Tongue (tissue), 1 donor: ENCODE measurements at regions not wholly inside any gene's neighbourhood (a gene's known extent, or its start where the extent isn't known, plus 50 kb on each side); places are given as distances from the start of the nearest gene placed in this dataset.

Experiments used
- DNase-seq: peaks from one replicate; pipeline ENCODE4 v3.0.0-alpha.2; 2015

- DNase-seq: no peak
Measured at GRCh38 chr9:69955536-69956355, 87.9 kb upstream of the MAMDC2 start.

DNA sequence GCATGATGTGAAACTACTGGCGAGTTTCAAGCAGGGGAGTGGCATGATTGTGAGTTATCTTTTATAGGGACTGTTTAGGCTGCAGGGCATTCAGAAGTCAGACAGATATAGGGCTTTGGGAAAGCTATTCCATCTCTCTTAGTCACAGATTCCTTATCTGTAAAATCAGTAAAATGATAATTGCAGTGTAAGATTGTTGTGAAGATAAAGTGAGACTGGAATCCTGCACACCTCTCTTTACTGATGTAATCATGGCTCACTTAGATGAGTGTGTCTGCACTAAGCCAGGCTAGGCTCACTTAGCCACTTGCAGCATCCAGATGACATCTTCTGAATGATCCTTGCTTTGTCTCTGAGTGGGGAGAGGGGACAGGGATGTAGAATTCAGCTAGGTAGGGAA, 81.8 kb upstream of the MAMDC2 start:
- no peak for DNase-seq

- no peak for DNase-seq
Measured at GRCh38 chr9:69963803-69964202, 79.8 kb upstream of the MAMDC2 start.

GRCh38 chr9:69964446-69964845, 79.2 kb upstream of the MAMDC2 start:
- DNase-seq: no peak

DNA sequence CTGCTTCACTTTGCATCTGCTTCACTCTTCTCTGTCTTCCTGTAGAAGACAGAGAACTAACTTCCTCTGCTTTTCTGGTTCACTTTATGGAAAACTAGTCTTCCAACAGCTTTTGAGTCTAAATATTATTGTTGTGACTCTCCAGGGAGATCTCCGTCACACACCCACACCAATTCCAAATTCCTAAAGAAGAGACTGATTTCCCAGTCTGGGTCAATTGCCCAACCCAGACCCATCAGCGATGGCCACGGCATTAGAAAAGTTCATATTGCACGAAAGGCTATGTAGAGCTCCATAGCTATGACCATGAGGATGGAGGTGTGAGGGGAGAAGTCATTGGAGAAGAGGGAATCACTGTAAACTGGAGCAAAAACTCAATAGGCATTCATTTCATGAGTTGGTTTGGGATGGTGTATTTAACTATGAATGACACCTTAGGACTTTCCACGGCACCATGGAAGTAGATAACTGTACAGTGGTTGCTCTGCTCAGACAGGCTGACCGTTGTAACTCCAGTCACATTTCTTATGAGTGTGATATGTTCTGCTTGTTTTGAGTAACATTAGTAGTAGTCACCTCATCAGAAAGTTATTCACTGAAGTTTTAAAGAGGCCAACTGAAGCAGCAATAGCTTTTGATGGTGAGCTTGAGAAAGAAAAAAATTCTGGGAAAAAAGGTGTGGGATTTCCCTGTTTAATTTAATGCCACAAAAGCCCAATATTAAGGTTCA, 78.1 kb upstream of the MAMDC2 start:
- no peak for DNase-seq

GRCh38 chr9:69967344-69967743, 76.3 kb upstream of the MAMDC2 start:
- DNase-seq: no peak

- no peak for DNase-seq
Measured at GRCh38 chr9:69970001-69970533, 73.6 kb upstream of the MAMDC2 start.

GRCh38 chr9:69971643-69972449, 71.8 kb upstream of the MAMDC2 start:
- DNase-seq: peak; percentile 83

DNA sequence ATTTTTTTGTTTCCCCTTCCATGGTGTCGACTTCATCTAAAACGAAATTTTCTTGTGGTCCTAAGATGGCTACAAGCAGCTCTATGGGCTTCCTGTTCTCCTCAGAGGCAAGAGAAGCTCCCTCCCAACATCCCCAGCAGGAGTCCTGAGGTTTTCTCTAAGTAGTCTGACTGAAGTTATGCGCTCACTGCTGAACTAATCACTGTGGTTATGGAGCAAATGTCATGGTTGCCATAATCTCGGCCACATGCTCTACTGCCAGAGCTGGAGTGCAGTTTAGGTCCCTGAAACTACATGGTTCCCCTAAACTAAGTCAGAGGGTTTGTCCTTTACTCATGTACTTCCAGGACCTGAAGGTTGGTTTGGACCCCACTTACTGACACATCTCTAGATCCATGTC, 68.0 kb upstream of the MAMDC2 start:
- DNase-seq: no peak

GRCh38 chr9:69976152-69976551, 67.5 kb upstream of the MAMDC2 start:
- DNase-seq: peak; percentile 66

DNA sequence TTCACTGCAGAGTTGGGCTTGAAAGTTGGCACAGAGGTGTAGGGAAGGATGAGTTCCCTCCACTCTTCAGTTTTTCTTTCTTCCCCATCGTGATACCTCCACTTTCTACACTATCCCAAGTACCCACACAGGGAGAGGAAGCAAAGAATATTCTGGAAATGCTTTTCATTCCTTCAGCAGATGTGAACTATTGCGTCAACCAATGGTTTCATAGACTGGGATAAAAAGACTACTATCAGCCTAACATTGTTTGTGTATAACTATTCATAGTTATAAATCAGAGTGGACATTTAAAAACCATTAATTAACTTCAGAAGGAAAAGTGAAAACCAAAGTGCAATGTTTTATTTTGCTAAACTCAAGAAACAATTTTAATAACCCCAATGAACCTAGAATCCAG, 63.6 kb upstream of the MAMDC2 start:
- no peak for DNase-seq

DNA sequence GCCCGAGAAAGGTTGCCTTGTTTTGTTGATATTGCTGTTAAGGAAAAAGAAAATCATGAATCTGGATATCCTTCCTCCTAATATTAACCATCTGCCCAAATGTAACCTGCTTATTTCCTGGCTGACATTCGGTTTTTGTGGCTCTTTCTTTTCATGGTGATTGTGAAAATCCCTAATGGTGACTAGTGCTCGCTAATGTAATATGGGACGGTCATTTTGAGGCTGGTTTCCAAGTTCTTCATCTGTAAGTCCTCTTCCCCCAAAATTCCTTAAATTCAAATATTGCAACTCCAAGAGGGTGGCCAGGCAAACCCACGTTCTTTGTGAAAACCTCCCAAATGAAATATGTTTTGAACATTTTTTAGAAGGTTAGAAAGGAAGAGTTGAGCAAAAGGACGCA, 63.1 kb upstream of the MAMDC2 start:
- DNase-seq: no peak

DNA sequence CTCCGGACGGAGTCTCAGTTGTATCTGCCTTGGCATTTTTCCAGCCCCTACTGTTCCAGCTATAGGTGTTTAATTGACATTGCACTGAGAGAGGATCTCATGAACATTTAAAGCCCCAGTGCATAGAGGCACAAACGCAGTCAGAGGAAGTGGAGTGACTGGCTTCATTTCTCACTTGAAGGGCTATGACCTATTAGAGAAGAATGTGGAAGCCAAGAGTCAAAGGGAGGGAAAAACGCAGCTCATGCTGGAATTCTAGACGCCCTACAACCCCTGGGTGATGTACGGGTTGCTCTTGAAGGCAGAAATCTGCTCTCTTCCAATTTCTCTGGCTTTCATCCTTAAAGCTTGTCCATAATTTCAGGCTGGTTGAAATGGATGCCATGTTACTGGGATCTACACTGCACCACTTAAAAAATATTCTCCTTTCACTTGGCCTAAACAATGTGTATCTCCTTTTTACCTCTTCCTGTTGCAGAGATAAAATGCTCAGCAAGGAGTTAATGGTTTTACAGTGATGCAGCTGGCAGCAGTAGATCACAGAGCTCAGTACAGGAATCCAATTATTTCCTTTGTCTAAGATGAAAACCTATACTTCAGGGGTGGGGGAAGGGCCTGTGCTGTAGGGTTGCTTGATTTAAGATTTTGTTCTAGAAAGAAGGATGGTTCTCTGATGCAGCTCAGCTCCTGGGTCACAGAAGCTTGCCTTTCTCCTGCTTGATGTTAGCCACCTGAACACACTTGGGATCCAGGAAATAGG, 61.8 kb upstream of the MAMDC2 start:
- DNase-seq: no peak

DNA sequence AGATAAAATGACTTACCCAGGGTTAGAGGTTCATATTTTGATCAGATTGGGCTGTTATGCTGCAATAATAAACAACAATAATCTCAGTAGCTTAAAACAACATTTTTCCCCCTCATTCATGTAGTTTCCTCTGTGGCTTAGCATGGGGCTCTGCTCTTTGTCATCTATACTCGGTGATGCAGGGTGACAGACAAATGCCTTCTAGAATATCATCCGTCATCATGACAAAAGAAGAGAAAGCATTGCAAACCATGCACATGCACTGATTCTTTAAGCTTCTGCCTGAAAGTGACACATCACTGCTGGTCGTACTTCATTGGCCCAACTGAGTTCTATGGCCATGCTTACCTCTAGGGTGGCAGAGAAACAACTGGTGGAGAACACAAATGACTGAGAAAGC, 58.8 kb upstream of the MAMDC2 start:
- no peak for DNase-seq

- no peak for DNase-seq
Measured at GRCh38 chr9:69985971-69986370, 57.7 kb upstream of the MAMDC2 start.

DNA sequence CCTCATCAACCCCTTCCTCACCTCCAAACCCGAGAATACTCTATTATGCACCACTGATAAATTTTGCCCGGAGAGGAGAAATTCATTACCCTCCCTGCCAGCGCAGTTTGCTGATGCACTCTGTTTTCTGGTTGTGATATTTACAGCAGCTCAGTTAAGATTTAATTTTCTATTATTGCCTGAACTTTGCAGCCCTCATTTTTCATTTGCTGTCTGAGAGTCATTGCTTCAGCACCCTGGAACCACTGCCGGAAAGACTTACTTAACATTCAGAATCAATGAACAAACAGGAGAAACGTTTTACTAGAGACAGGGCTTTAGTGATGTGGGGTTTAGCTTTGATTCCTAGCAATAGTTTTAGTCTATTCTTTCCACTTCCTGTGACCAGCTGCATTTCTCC, 56.7 kb upstream of the MAMDC2 start:
- DNase-seq: no peak

- DNase-seq: no peak
Measured at GRCh38 chr9:69987457-69987856, 56.2 kb upstream of the MAMDC2 start.

- no peak for DNase-seq
Measured at GRCh38 chr9:69993110-69993509, 50.5 kb upstream of the MAMDC2 start.
